GM20000 (cell line): ENCODE measurements at regions not wholly inside any gene's neighbourhood (a gene's known extent, or its start where the extent isn't known, plus 50 kb on each side); places are given as distances from the start of the nearest gene placed in this dataset.

ENCODE experiments used
- DNase-seq: peaks from one replicate; pipeline ENCODE4 v3.0.0; 2012; ENCODE audit warnings: low spot score
- TF ChIP-seq, protein P1 (sequence below): IDR thresholded peaks from 2 replicates; pipeline ENCODE4 v1.5.1; 2012; ENCODE audit warnings: mild to moderate bottlenecking, control low read depth; ENCODE audit errors: extremely low read depth, missing control alignments

DNA sequence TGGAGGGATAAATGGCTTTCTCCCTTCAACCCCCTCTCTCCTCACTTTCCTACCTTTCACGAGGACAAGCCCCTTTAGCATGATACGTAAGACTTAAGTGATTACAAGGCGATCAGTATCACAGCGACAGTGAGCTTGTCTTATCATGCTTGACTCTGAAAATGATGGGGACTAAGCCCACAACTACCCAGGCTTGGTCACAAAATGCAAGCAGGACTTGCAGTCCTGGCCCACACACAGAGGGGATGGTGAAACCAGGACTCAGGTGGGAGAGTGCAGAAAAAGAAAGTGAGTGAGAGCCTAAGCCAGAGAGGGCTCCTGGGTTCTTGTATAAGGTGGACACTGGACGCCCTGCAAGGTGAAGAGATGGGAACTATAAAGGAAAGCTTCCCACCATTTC is 95.7 kb upstream of the ARL4C start:
- DNase-seq, result no peak
- TF ChIP-seq, protein P1, sequence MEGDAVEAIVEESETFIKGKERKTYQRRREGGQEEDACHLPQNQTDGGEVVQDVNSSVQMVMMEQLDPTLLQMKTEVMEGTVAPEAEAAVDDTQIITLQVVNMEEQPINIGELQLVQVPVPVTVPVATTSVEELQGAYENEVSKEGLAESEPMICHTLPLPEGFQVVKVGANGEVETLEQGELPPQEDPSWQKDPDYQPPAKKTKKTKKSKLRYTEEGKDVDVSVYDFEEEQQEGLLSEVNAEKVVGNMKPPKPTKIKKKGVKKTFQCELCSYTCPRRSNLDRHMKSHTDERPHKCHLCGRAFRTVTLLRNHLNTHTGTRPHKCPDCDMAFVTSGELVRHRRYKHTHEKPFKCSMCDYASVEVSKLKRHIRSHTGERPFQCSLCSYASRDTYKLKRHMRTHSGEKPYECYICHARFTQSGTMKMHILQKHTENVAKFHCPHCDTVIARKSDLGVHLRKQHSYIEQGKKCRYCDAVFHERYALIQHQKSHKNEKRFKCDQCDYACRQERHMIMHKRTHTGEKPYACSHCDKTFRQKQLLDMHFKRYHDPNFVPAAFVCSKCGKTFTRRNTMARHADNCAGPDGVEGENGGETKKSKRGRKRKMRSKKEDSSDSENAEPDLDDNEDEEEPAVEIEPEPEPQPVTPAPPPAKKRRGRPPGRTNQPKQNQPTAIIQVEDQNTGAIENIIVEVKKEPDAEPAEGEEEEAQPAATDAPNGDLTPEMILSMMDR, result no peak

DNA sequence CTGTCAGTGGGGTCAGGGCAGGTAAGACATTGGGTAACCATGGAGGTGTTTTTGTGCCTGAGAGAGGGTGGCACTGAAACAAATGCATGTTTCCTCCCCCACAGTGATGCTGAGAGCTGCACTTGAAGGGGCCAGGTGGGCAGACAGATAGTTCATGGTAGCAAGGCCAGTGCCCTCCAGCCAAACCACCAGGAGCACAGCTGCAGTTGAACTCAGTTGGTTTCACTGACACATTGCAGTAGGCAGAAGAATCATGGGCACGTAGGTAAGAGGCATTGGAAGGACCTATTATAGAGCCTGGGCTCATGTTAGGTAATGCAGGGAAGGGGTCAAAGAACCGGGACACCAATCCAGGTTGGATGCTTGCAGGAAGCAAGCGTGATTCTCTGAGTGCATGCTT is 93.2 kb upstream of the ARL4C start:
- TF ChIP-seq, protein P1, result no peak
- no peak for DNase-seq

DNA sequence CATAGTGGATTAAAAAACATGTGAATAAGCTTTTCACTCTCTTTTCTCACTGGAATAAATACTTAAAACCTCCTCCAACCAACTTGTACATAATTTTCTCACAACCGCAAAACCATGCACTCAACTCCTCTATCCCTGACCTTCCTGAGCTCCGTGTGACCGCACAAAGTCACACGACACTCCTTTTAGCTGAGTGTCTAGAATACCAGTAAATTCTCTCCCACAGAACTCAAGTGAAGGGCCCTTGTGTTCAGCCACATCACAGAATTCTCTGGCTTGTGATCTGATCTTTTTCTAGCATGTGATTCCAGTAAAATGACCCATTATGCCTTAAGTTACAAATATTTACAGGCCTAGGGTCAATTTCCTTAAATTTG is 91.2 kb upstream of the ARL4C start:
- TF ChIP-seq, protein P1, result no peak
- DNase-seq, result no peak

DNA sequence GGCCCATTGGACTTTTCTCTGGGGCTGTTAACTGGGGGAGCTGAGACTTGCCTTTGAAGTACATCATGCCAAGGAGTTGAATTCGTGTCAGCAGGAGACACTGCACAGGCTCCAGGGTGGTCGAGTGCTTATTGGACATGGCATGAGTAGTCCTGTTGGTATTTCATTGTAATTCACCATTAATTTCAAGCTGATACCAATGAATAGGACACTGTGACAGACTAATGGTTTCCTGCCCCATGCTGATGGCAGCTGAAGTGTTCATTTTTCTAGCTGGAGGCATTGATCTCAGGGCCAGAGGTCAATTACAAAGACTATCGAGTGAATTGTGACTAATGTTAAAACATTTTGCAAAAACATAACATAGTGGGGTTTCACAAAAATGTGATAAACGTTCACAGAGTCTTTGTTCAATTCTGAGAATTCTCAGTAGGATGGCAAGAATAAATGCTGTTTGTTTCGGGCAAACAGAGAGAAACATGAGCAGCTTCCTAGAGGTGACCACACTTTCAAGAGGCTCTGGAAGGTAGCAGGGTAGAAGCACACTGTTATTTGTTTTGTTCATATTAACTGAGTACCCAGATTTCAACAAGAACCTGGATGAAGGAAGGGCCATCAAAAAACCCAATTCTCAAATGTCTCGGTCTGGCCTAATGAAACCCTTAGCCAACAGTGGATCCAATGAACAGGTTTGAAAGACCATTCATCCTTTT is 90.6 kb upstream of the ARL4C start:
- TF ChIP-seq, protein P1, result no peak
- DNase-seq, result no peak

DNA sequence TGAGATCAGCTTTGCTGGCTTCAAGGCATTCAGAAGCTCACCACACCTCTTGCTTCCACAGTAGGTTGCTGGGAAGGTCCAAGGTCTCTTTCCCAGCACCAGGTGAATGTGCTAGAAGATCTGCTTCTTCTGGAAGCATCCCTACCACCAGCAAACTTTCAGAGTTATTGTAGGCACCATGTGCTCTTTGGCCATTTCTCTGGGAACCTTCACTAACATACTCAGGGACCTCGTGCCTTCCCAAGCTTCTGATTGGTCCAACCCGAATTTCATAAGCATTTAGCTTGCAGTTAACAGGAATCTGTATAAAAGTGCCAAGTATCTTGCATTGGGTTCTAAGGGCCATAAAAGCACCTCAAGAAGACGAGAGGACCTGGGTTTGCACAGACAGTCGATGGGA is 86.5 kb upstream of the ARL4C start:
- TF ChIP-seq, protein P1, result no peak
- no peak for DNase-seq

DNA sequence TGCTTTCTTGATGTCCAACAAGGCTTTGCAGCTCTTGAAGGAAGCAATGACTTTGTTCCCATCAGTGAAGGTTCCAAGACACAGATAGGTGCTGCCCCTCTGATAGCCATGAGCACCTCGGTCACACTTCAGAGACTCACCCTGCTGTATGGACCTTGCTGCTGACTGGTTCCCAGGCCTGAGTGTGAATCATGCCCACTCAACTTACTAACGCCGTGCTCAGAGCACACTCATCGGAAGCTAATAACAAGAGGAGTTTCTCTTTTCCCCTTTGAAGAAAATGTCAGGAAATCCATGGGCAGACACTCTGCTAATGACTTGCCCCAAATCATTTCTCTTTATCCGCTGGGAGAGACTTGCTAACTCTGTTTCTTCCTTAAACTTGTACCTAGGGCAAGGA is 83.8 kb upstream of the ARL4C start:
- TF ChIP-seq, protein P1, result no peak

DNA sequence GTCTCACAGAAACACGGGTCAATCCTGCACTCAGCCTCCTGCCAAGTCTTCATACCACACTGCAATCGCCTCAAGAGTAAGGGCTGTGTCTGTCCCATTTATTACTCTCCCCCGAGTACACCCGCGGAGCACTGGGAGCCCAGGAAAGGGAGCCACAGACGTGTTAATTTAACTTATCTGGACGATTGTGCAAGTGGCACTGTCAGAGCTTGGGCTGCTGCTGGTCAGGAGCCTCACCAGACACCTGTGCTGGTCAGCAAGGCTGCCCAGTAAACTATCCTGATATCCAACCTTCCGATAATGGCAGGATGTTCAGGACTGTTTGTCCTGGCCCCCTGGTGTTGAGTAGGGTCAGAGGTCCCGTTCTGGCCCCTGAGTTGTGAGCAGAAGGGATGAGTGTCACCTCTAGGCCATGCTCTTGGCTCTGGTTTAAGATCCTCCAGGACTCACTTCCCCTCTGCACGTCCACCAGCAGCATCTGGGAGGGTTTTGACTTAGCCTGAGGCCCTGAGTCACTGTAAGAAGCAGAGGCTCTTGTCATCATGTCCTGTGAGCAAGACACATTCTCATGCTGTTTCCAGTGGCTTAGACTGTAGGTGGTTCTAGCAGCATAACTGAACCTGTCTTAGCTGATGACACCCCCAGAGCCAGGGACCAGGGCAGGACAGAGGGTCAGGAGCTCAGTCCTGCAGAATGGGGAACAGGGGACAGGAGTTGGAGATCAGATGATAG is 82.5 kb upstream of the ARL4C start:
- no peak for DNase-seq
- TF ChIP-seq, protein P1, result no peak

More for the DNA sequence above, 83.8 kb upstream of the ARL4C start:
- DNase-seq, result no peak
